OCI-LY7 (cell line): ENCODE measurements at regions not wholly inside any gene's neighbourhood (a gene's known extent, or its start where the extent isn't known, plus 50 kb on each side); places are given as distances from the start of the nearest gene placed in this dataset.

Experiments
- BruUV-seq: library from RNA; stranded (reverse); fragments of 400-500 nt; replicated peaks from 2 replicates; lab custom pipeline; 2021; lab: Mats Ljungman, UMichigan
- CTCF ChIA-PET: fragments of 300-600 bp; sonication (Branson Sonifier 250); formaldehyde crosslinking; loops from one replicate; lab custom pipeline; 2022; ENCODE audit warnings: antibody characterized with exemption; ENCODE audit not compliant: unreplicated experiment; lab: Charles Lee
- POLR2A ChIA-PET: fragments of 300-600 bp; sonication (Branson Sonifier 250); formaldehyde crosslinking; loops from one replicate; lab custom pipeline; 2022; ENCODE audit warnings: antibody characterized with exemption; lab: Charles Lee
- DNase-seq: peaks from one replicate; pipeline ENCODE4 v3.0.0-alpha.2; 2015; ENCODE audit warnings: low spot score
- H2AFZ ChIP-seq: fragments of 200-600 bp; sonication (generic), shearing (Covaris generic); 2 replicates; pipeline ENCODE4 v1.6.1; 2014; ENCODE audit warnings: mild to moderate bottlenecking, antibody characterized with exemption, low read length, moderate library complexity
- H3K27ac ChIP-seq: fragments of 200-600 bp; sonication (generic); 2 replicates; pipeline ENCODE4 v1.5.1; 2014; ENCODE audit warnings: mixed run types, low read depth, mild to moderate bottlenecking, moderate library complexity, low read length, inconsistent platforms; ENCODE audit not compliant: poor library complexity, severe bottlenecking
- H3K36me3 ChIP-seq: fragments of 200-600 bp; sonication (generic); 2 replicates; pipeline ENCODE4 v1.6.1; 2014; ENCODE audit warnings: mild to moderate bottlenecking, antibody characterized with exemption, low read length, moderate library complexity, mixed read lengths; ENCODE audit not compliant: insufficient read depth
- H3K4me1 ChIP-seq: fragments of 200-600 bp; sonication (generic); 2 replicates; pipeline ENCODE4 v1.5.1; 2014; ENCODE audit warnings: mild to moderate bottlenecking, low read length; ENCODE audit not compliant: insufficient read depth, poor library complexity, severe bottlenecking
- H3K4me2 ChIP-seq: fragments of 200-600 bp; sonication (generic); 2 replicates; pipeline ENCODE4 v1.6.1; 2014; ENCODE audit warnings: mild to moderate bottlenecking, low read length
- H3K4me3 ChIP-seq: fragments of 200-600 bp; sonication (generic); 2 replicates; pipeline ENCODE4 v1.5.1; 2014; ENCODE audit warnings: mild to moderate bottlenecking, low read depth, low read length; ENCODE audit not compliant: poor library complexity, severe bottlenecking
- H3K79me2 ChIP-seq: fragments of 200-600 bp; sonication (generic); 2 replicates; pipeline ENCODE4 v1.6.1; 2016; ENCODE audit warnings: low read depth, mild to moderate bottlenecking, low read length, moderate library complexity, mixed read lengths; ENCODE audit not compliant: insufficient read depth
- H3K9me2 ChIP-seq: fragments of 200-600 bp; sonication (generic); 2 replicates; pipeline ENCODE4 v1.6.1; 2016; ENCODE audit warnings: mild to moderate bottlenecking, low read length, mixed read lengths; ENCODE audit not compliant: insufficient read depth
- H3K9me3 ChIP-seq: fragments of 200-600 bp; sonication (generic); 2 replicates; pipeline ENCODE4 v1.6.1; 2014; ENCODE audit warnings: mild to moderate bottlenecking, mixed run types, low read length, mixed read lengths
- H4K20me1 ChIP-seq: fragments of 200-600 bp; sonication (generic); 2 replicates; pipeline ENCODE4 v1.6.1; 2014; ENCODE audit warnings: mild to moderate bottlenecking, antibody characterized with exemption, low read length, moderate library complexity, mixed read lengths; ENCODE audit not compliant: insufficient read depth
- EZH2phosphoT487 ChIP-seq: fragments of 200-600 bp; sonication (generic); IDR thresholded peaks from 2 replicates; pipeline ENCODE4 v1.6.1; 2018; ENCODE audit warnings: low read depth, borderline replicate concordance, mild to moderate bottlenecking, mixed run types, antibody characterized with exemption, low read length, moderate library complexity, mixed read lengths
- intact Hi-C: fragments of 100-400 bp; cut with micrococcal nuclease; formaldehyde crosslinking; loops from one replicate; pipeline ENCODE4 v1.10.0; 2022; ENCODE audit not compliant: unreplicated experiment
- TF ChIP-seq, protein P1 (sequence below): fragments of 200-600 bp; sonication (generic); conservative IDR thresholded peaks from 2 replicates; pipeline ENCODE4 v1.5.1; 2014; ENCODE audit warnings: mild to moderate bottlenecking, antibody characterized with exemption, low read length, moderate library complexity, mixed read lengths

DNA sequence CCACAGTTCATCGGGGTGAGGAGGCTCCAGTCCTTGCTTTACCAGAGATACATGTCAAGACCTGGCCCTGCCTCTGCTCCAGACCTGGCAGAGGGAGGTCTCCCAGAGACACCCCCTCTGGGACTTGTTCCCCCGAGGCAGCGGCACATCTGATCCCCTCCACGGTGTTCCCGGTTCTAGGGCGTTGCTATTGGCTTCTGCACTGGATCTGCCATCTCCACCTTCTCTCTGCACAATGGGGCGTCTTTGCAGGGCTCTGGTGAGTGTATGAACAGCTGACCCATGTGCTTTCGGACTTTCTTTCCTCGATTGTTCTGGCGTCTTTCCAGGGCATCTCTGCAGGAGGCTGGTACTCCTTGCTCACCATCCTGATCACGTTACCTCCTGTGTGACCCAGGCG is 930.4 kb downstream of the TBC1D22A start:
- intact Hi-C loops = no loop called here
- H3K27ac ChIP-seq = no peak overlapping the region

DNA sequence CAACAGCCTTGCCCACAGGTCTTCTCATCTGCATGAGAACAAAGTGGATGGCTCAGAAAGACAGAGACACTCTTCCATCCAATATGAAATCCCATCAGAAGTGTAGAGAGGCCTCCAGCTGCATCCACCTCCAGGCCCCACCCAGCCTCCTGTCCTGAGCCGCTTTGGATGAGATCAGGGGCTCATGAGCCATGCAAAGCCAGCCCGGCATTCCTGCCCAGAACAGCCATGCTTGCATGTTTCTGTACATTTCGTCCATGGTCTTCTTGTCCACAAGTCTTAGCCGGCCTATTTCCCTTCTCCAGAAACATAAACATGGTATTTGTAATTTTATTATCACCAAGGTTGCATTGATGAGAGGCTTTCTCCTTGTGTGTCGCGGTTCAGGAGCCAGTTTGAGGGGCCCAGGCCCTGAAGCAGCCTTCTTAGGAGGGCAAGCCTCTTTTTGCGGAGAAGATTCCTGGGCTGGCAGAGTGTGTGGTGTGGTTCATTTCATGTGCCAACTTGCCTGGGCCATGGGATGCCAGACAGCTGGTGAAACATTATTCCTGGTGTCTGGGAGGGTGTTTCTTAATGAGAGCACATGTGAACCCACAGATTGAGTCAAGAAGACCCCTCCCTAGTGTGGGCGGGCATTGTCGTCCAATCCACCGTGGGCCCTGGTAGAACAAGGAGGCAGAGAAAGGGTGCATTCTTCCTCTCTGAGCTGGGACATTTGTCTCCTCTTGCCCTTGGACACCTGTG is 928.9 kb downstream of the TBC1D22A start:
- POLR2A ChIA-PET = interaction anchor here (0.6 kb wide), 1 partner anchor 1897 kb away, joined by 3 read pairs; no protein-coding TSS in a partner anchor
- intact Hi-C loops = no loop called here

More for the DNA sequence above, 930.4 kb downstream of the TBC1D22A start:
- Histone ChIP-seq H3K4me3 (no peak overlapping the region), H3K4me1 (no peaks in the 10 kb centered on the region), H3K79me2 (no peaks in the 10 kb centered on the region), H3K4me2 (no peak overlapping the region), H3K36me3 (no peaks in the 10 kb centered on the region), H3K9me2 (no peaks in the 10 kb centered on the region), H2AFZ (no peak overlapping the region), H3K9me3 (no peaks in the 10 kb centered on the region), H4K20me1 (no peaks in the 10 kb centered on the region)
- no peak for TF ChIP-seq EZH2phosphoT487
- TF ChIP-seq, protein P1, sequence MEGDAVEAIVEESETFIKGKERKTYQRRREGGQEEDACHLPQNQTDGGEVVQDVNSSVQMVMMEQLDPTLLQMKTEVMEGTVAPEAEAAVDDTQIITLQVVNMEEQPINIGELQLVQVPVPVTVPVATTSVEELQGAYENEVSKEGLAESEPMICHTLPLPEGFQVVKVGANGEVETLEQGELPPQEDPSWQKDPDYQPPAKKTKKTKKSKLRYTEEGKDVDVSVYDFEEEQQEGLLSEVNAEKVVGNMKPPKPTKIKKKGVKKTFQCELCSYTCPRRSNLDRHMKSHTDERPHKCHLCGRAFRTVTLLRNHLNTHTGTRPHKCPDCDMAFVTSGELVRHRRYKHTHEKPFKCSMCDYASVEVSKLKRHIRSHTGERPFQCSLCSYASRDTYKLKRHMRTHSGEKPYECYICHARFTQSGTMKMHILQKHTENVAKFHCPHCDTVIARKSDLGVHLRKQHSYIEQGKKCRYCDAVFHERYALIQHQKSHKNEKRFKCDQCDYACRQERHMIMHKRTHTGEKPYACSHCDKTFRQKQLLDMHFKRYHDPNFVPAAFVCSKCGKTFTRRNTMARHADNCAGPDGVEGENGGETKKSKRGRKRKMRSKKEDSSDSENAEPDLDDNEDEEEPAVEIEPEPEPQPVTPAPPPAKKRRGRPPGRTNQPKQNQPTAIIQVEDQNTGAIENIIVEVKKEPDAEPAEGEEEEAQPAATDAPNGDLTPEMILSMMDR = no peak
- CTCF ChIA-PET = no interaction called here
- DNase-seq = no peak
- no TSS peak for BruUV-seq
- POLR2A ChIA-PET = no interaction called here

More for the DNA sequence above, 928.9 kb downstream of the TBC1D22A start:
- DNase-seq = no peak
- H3K9me2 ChIP-seq = no peaks in the 10 kb centered on the region
- CTCF ChIA-PET = no interaction called here
- no peaks in the 10 kb centered on the region for H3K4me1 ChIP-seq
- no TSS peak for BruUV-seq
- H4K20me1 ChIP-seq = no peaks in the 10 kb centered on the region
- H3K4me3 ChIP-seq = no peak overlapping the region
- H3K27ac ChIP-seq = no peak overlapping the region
- no peaks in the 10 kb centered on the region for H3K36me3 ChIP-seq
- no peaks in the 10 kb centered on the region for H3K79me2 ChIP-seq
- H2AFZ ChIP-seq = no peak overlapping the region
- no peaks in the 10 kb centered on the region for H3K9me3 ChIP-seq
- no peak for TF ChIP-seq EZH2phosphoT487
- TF ChIP-seq, protein P1 = no peak
- H3K4me2 ChIP-seq = no peak overlapping the region
